CD14-positive monocyte (primary cell): ENCODE measurements at regions not wholly inside any gene's neighbourhood (a gene's known extent, or its start where the extent isn't known, plus 50 kb on each side); places are given as distances from the start of the nearest gene placed in this dataset.

ENCODE experiments used
- DNase-seq, 3 donors: peaks; one replicate each; pipeline ENCODE4 v3.0.0-alpha.2; 2011 to 2022
- H2AFZ ChIP-seq: 2 replicates; pipeline ENCODE4 v1.6.0; 2012; ENCODE audit warnings: mild to moderate bottlenecking, low read depth, low read length, inconsistent platforms; ENCODE audit not compliant: insufficient read depth, poor library complexity, severe bottlenecking
- H3K27ac ChIP-seq, 2 donors: 1 replicate in 1 of 2; 2 replicates in 1 of 2; pipeline ENCODE4 v1.5.1; 2012 to 2013; ENCODE audit warnings: low read length in 2 of 2, control low read depth in 1 of 2, inconsistent platforms in 1 of 2, low read depth in 1 of 2, mild to moderate bottlenecking in 1 of 2
- H3K27me3 ChIP-seq, 2 donors: one replicate each; pipeline versions ENCODE4 v1.6.0 to v1.6.1; 2011 to 2013; ENCODE audit warnings: low read length in 2 of 2; ENCODE audit not compliant: control insufficient read depth in 2 of 2, insufficient read depth in 2 of 2
- H3K36me3 ChIP-seq, 2 donors: replicated peaks in 1 of 2; 1 replicate in 1 of 2; 2 replicates in 1 of 2; pipeline versions ENCODE4 v1.5.1 to v1.6.1; 2012 to 2013; ENCODE audit warnings: low read length in 2 of 2, control low read depth in 1 of 2, inconsistent platforms in 1 of 2, mild to moderate bottlenecking in 1 of 2; ENCODE audit not compliant: insufficient read depth in 2 of 2, control insufficient read depth in 1 of 2
- H3K4me1 ChIP-seq, 2 donors: 1 replicate in 1 of 2; 2 replicates in 1 of 2; pipeline versions ENCODE4 v1.5.1 to v1.6.1; 2012 to 2013; ENCODE audit warnings: low read length in 2 of 2, control low read depth in 1 of 2, inconsistent platforms in 1 of 2, mild to moderate bottlenecking in 1 of 2, moderate library complexity in 1 of 2; ENCODE audit not compliant: insufficient read depth in 2 of 2, control insufficient read depth in 1 of 2
- H3K4me2 ChIP-seq: replicated peaks from 2 replicates; pipeline ENCODE3; 2012; ENCODE audit warnings: low read length, moderate library complexity, mild to moderate bottlenecking; ENCODE audit not compliant: poor library complexity, severe bottlenecking; ENCODE audit errors: extremely low read depth
- H3K4me3 ChIP-seq, 3 experiments: fragments of 200-600 bp in 1 of 3; sonication (generic) in 1 of 3; replicated peaks in 1 of 3; 1 replicate in 2 of 3; 2 replicates in 1 of 3; pipeline ENCODE4 v1.5.1; 2011 to 2013; ENCODE audit warnings: low read length in 3 of 3, mild to moderate bottlenecking in 3 of 3, control low read depth in 2 of 3, low read depth in 2 of 3, inconsistent platforms in 1 of 3, moderate library complexity in 1 of 3
- H3K79me2 ChIP-seq: 2 replicates; pipeline ENCODE4 v1.6.0; 2012; ENCODE audit warnings: mild to moderate bottlenecking, control low read depth, inconsistent platforms, low read length, moderate library complexity; ENCODE audit not compliant: insufficient read depth
- H3K9ac ChIP-seq: 2 replicates; pipeline ENCODE4 v1.6.0; 2017; ENCODE audit warnings: low read length, mild to moderate bottlenecking; ENCODE audit not compliant: insufficient read depth, poor library complexity, severe bottlenecking
- H3K9me3 ChIP-seq, 2 donors: replicated peaks in 1 of 2; 1 replicate in 1 of 2; 2 replicates in 1 of 2; pipeline versions ENCODE4 v1.5.1 to v1.6.1; 2012 to 2013; ENCODE audit warnings: low read length in 2 of 2, control low read depth in 1 of 2; ENCODE audit not compliant: control insufficient read depth in 1 of 2, insufficient read depth in 1 of 2
- H4K20me1 ChIP-seq: 2 replicates; pipeline ENCODE4 v1.6.0; 2012; ENCODE audit warnings: mild to moderate bottlenecking, low read length, control low read depth, moderate library complexity; ENCODE audit not compliant: insufficient read depth
- H3K27ac Mint-ChIP-seq, 7 donors: one replicate each; pipeline ENCODE4 v1.8.0; 2020; ENCODE audit warnings: mild to moderate bottlenecking in 7 of 7, mixed read lengths in 7 of 7, moderate library complexity in 6 of 7, inconsistent platforms in 2 of 7
- H3K27me3 Mint-ChIP-seq, 3 donors: one replicate each; pipeline ENCODE4 v1.8.0; 2021 to 2022; ENCODE audit warnings: low read depth in 3 of 3, mild to moderate bottlenecking in 3 of 3, mixed read lengths in 3 of 3, moderate library complexity in 3 of 3, inconsistent platforms in 1 of 3
- H3K36me3 Mint-ChIP-seq, 2 donors: one replicate each; pipeline ENCODE4 v1.8.0; 2020; ENCODE audit warnings: mixed read lengths in 2 of 2, inconsistent platforms in 1 of 2, mild to moderate bottlenecking in 1 of 2
- H3K4me1 Mint-ChIP-seq: one replicate; pipeline ENCODE4 v1.8.0; 2020; ENCODE audit warnings: mild to moderate bottlenecking, mixed read lengths
- H3K4me3 Mint-ChIP-seq, 2 donors: one replicate each; pipeline ENCODE4 v1.8.0; 2020; ENCODE audit warnings: mild to moderate bottlenecking in 2 of 2, mixed read lengths in 2 of 2, moderate library complexity in 1 of 2
- H3K9me3 Mint-ChIP-seq, 7 donors: one replicate each; pipeline ENCODE4 v1.8.0; 2020 to 2022; ENCODE audit warnings: mixed read lengths in 7 of 7, mild to moderate bottlenecking in 6 of 7, moderate library complexity in 6 of 7, inconsistent platforms in 2 of 7
- CTCF ChIP-seq: fragments of 200-600 bp; IDR thresholded peaks from one replicate; pipeline ENCODE4 v1.8.0; 2022; ENCODE audit warnings: antibody characterized with exemption, mild to moderate bottlenecking
- WGBS: methylation state at CpG from one replicate; pipeline ENCODE4 v1.1.5; 2013; ENCODE audit warnings: missing lambda C conversion rate; ENCODE audit not compliant: insufficient coverage; 5-methylcytosine and 5-hydroxymethylcytosine counted together
- intact Hi-C, 2 donors: fragments of 100-400 bp; cut with micrococcal nuclease; formaldehyde crosslinking; loops; one replicate each; pipeline versions ENCODE4 v1.15.0 to v1.15.1; 2023

DNA sequence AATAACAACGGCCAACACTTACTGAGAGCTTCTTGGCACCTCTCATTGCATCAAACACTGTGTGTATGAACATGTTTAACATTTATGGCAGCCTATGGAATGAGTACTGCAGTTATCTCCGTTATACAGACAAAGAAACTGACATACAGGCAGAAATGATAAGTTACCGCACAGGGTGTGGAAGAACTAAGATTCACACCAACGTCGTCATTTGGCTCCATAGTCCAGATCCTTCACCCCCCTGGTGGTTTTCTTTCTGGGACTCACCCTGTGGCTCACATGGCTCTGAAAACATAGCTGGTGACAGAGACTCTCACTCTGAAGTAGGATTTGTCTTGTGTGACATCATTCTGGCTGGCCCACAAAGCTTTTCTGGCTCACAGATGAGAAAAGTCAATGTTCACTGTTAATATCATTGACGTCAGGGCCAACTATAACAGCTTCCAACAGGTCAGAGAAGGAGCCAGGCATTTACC lies 230.1 kb downstream of the DLEU7 start:
- peaks cover 0 to 6% (median 0%) of the 10 kb centered on the region in 7 donors for H3K9me3 Mint-ChIP-seq
- intact Hi-C loops = no loop called here
- H3K27ac ChIP-seq = no peak overlapping the region
- no peak overlapping the region for H3K4me3 Mint-ChIP-seq
- peaks cover 28% of the 10 kb centered on the region for H3K4me1 Mint-ChIP-seq
- H3K9ac ChIP-seq = no peak overlapping the region
- no peaks in the 10 kb centered on the region for H3K36me3 Mint-ChIP-seq
- no peaks in the 10 kb centered on the region for H4K20me1 ChIP-seq
- no peaks in the 10 kb centered on the region for H3K9me3 ChIP-seq
- H3K4me1 ChIP-seq = peaks cover 6 to 7% of the 10 kb centered on the region in 2 donors
- H3K27me3 Mint-ChIP-seq = peaks cover 0 to 6% (median 0%) of the 10 kb centered on the region in 3 donors
- H3K36me3 ChIP-seq = no peaks in the 10 kb centered on the region
- no peak overlapping the region for H3K4me2 ChIP-seq
- H3K4me3 ChIP-seq = no peak overlapping the region
- 100% methylated on average over 3 of the region's 6 CpGs for WGBS
- DNase-seq = no peak
- TF ChIP-seq CTCF = no peak
- no peaks in the 10 kb centered on the region for H3K27me3 ChIP-seq
- H3K79me2 ChIP-seq = no peaks in the 10 kb centered on the region
- no peak overlapping the region for H2AFZ ChIP-seq
- no peak overlapping the region for H3K27ac Mint-ChIP-seq

GRCh38 chr13:50615234-50615633 lies 228.3 kb downstream of the DLEU7 start:
- Histone ChIP-seq H3K4me2 (no peak overlapping the region), H3K79me2 (no peaks in the 10 kb centered on the region), H3K9ac (no peak overlapping the region), H3K27ac (no peak overlapping the region), H2AFZ (no peak overlapping the region), H3K27me3 (no peaks in the 10 kb centered on the region), H3K4me3 (no peak overlapping the region), H3K4me1 (peaks cover 6 to 7% of the 10 kb centered on the region in 2 donors), H4K20me1 (no peaks in the 10 kb centered on the region), H3K9me3 (no peaks in the 10 kb centered on the region), H3K36me3 (no peaks in the 10 kb centered on the region)
- no peak for DNase-seq
- Mint-ChIP-seq H3K9me3 (peaks cover 0 to 6% (median 0%) of the 10 kb centered on the region in 7 donors), H3K4me1 (peaks cover 28% of the 10 kb centered on the region), H3K27ac (no peak overlapping the region), H3K4me3 (no peak overlapping the region), H3K36me3 (no peaks in the 10 kb centered on the region), H3K27me3 (peaks cover 0 to 4% (median 0%) of the 10 kb centered on the region in 3 donors)
- intact Hi-C loops = no loop called here
- no peak for TF ChIP-seq CTCF
- WGBS = 100% methylated on average over 1 of the region's 2 CpGs
